ENCODE measurements at regions not wholly inside any gene's neighbourhood (a gene's known extent, or its start where the extent isn't known, plus 50 kb on each side); places are given as distances from the start of the nearest gene placed in this dataset.

DNA sequence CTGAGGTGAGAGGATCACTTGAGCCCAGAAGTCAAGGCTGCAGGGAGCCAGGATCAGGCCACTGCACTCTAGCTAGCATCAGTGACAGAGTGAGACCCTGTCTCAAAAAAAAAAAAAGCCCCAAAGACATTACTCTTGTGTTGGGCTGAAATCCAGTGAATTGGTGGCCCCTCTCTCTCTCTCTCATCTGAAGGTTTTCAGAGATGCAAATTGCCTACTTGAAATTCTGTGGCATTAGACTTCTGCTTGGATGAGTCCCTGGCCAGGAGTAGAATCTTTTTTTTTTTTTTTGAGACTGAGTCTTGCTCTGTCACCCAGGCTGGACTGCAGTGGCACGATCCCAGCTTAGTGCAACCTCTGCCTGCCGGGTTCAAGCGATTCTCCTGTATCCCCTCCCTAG lies 112.0 kb upstream of the ATF7IP start:
- DNase-seq (ENCODE audit: low spot score): no peak

GRCh38 chr12:14254781-14255180 lies 110.7 kb upstream of the ATF7IP start:
- DNase-seq (ENCODE audit: low spot score): no peak

DNA sequence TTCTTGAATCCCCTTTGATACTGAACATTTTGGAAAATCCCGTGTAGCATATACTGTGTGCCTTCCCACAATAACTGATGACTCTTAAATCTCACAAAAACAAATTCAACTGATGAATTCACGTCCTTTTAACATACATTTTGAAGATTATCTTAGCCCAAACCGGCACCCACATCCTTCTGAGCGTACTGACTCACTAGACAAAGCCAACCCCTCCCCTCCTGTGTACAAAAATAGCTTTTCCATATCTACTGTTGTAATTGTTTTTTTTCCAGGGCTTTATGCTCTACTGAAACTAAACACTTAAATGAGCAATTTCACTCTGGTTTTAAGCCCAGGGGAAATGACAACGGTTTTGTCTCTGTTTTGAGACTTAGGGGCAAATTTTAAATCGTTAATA lies 109.4 kb upstream of the ATF7IP start:
- DNase-seq (ENCODE audit: low spot score): peak; percentile 78

DNA sequence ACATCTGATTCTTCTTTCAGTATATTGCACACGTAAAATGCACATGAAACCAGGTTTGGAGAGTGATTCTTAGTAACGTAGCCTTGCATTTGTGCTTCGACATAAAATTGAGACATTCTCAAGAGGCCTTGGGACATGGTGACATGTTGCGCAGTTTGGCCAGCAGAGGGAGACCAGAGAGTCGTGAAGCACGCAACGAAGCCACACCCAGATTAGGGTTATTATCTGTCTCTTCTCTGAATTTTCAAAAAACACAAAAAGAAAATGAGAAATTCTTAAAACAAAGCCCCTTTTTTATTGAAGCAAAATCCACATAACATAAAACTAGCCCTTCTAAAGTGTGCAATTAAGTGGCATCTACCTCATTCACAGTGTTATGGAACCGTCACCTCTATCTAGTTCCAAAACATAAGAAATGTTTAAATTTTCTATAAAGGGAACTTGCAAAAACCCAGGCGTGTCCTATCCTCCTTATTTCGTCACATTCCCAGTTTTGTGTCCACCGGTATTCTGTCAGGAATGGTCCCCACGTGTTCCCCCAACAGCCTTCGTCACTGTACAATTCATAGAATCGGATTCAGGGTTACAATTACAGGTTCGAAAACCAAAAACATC lies 108.8 kb upstream of the ATF7IP start:
- DNase-seq (ENCODE audit: low spot score): peak; percentile 88

DNA sequence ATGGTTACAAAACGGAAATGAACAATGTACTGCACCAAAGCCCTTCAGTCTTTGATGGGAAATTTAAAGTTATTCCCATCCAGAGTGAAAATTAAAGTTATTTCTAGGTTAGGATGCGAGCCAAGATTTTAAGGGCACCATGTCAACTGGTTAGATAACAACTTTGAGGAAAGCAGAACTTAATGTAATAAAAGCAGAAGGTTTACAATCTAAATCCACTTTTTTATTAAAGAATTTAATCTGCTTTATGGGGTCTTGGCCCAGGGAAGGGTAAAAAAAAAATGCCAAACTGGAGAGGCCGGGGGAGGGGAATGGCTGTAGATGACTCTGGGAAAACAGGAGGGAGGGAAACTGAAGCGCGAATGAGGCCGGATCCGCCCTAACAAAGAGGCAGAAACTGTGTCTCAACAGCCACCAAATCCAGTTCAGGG lies 108.2 kb upstream of the ATF7IP start:
- DNase-seq (ENCODE audit: low spot score): no peak

GRCh38 chr12:14257734-14258574 lies 107.5 kb upstream of the ATF7IP start:
- peak; percentile 92 for DNase-seq (ENCODE audit: low spot score)

DNA sequence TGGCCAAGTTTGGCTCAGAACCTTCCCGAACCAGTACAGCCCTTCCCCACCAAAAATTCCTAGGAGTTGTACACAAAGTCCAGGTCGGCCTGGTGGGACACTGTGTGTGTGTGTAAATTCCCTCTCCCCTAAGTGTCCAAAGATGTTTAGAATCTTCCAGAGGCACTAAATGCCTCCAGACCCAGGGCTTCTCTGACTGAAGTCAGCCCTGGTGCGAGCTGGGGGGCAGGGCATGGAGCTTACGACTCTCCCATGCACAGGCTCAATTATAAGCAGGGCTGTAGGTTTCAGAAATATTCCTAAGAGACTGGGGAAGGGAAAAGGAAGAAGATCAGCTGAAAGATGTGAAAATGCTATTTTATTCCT lies 106.9 kb upstream of the ATF7IP start:
- no peak for DNase-seq (ENCODE audit: low spot score)

DNA sequence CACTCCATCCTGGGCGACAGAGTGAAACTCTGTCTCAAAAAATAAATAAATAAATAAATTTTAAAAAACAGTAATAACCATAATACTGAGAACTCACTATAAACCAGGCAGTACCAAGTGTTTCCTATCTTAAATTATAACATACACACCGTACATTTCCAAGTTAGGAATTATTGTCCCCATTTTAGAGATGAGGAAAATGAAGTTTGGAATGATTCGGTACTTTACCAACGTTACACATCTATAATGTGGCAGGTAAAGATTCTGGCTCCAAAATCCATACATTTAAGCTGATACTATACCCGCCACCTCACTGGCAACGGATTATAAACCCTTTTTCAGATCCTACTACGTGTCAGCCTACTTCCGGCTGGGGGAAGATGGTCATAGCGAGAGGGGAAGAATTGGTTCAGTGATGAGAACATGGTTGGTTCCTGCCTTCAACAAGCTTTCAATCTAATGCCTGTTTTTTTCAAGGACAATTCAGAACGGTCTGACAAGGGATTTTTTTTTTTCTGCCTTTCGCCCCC lies 105.9 kb upstream of the ATF7IP start:
- no peak for DNase-seq (ENCODE audit: low spot score)

DNA sequence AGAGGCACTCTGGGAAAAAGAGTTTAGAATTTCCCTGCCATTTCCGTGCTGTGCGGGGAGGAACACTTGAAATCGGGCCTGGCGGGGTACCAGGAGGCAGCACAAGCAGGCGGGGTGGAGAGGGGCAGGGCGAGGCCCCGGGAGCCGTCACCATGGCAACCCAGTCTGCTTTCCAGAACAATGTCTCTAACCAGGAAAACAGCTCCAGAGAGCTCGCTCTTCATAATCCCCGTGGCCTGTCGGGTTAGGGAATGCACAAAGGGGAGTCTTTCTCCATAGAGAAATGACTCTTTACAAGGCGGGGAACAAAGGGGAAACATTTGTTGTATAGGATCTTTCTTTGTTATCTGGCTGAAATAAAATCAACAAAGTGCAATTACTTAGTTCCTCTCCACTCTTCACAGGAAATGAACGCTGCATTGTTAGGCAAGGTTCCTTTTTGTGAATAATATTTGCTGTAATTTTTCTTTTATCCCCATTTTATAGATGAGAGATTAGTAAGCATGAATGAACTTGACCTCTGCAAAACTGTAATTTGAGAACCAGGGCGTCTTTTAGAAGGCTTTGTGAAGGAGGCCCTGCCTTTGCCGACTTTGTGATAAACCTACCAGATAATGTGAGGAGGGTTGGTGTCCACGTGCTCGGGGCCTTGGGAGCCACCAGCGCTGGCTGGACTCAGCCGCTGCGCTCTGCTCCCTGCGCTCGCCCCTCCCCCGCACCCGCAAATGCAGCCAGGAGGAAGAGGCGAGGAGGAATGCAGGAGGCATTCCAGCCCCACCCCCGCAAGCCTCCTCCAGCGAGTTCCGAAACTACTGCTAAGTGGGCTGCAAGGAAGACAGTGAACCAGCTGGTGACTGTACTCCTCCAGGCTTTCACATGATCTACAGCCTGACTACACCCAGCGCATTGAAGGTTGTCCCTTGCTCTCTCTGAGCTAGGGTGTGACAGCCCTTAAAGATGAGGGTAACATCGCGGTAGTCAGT lies 105.2 kb upstream of the ATF7IP start:
- DNase-seq (ENCODE audit: low spot score): no peak

DNA sequence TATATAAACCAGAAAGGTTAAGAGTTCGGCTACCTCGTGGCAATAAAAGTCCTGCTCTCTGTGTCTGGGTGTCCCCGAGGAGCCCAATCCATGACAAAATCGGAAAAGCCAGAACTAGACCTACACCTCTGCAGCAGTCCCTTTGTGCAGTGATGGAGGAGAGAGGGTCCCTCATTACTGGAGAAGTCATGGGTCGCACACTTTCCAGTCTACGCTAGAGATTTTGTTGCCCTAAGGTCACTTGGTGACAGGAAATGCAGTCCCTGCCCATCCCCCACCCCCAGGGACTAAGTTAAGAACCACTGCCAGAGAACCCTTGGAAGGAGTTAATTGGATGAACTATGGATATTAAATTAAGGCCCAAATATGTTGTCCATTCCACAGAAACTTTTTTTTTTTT lies 104.4 kb upstream of the ATF7IP start:
- no peak for DNase-seq (ENCODE audit: low spot score)

- no peak for DNase-seq (ENCODE audit: low spot score)
Observed at GRCh38 chr12:14261861-14262260, 103.6 kb upstream of the ATF7IP start.

DNA sequence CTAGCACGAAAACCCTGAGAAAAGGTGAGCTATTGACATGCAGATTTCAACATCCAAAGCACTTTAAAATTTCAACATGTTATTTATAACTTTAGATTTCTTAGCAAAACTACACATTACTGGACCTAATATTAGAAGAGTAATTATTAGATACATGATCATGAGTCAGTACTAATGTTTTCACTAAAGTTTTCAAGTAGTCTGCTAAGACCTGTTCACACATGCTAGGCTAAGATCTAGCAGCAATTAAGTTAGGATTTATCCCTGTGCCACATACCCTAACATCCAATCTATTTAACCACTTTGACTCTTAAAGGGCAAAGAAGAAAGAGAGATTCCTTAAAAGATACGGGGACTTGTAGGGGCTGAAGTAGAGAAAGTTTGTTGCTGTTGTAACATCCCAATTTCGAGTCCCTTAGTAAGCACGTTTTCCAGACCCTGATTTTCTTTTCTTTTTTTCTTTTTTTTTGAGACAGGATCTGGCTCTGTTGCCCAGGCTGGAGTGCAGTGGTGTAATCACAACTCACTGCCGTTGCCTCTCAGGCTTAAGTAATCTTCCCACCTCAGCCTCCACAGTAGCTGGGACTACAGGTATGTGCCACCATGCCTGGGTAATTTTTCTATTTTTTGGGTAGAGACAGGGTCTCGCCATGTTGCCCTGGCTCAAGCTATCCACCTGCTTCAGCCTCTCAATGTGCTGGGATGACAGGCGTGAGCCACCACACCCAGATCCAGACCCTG lies 102.5 kb upstream of the ATF7IP start:
- DNase-seq (ENCODE audit: low spot score): no peak

DNA sequence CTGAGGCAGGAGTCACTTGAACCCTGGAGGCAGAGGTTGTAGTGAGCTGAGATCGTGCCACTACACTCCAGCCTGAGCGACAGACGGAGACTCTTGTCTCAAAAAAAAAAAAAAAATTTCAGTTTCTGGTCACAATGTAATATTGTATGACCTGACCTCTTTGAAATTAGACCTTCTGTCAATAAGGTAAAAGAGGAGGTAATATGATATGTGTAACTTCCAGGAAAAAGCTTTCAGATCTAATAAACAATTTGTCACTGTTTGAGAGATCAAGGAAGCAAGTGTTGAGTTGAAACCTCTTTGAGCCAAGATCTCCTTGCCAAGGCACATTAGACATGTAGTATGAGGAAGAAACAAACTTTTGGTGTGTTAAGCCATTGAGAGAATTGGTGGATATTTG lies 101.7 kb upstream of the ATF7IP start:
- no peak for DNase-seq (ENCODE audit: low spot score)

DNA sequence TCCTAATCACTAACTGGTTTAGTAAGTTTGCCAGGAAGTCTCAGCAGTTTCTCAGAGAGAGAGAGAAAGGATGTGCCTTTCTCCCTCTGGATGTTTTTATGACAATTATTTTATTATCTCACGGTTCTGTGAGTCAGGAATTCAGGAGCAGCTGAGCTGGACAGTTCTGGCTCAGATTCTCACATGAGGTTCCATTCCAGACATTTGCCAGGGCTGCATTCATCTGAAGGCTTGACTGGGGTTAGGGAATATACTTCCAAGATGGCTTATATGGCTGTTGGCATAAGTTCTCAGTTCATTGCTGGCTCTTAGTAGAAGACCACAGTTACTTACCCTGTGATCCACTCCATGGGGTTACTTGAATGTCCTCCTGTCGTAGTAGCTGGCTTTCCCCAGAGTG lies 101.2 kb upstream of the ATF7IP start:
- DNase-seq (ENCODE audit: low spot score): no peak

- no peak for DNase-seq (ENCODE audit: low spot score)
Observed at GRCh38 chr12:14264778-14265177, 100.7 kb upstream of the ATF7IP start.

DNA sequence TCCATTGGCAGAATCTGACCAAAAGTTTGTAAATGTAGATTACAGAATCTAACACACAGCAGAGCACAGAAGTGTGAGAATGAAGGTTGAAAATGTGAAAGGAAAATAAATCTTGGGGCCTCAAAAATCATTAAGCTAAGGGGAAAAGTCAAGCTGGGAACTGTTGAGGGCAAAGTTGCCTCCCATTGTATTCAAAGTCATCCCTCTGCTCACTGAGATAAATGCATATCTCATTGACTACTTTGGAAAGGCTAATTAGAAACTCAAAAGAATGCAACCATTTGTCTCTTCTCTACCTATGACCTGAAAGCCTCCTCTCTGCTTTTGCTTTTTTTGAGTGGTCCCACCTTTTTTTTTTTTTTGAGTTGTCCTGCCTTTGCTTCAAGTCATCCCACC lies 97.4 kb upstream of the ATF7IP start:
- DNase-seq (ENCODE audit: low spot score): no peak

DNA sequence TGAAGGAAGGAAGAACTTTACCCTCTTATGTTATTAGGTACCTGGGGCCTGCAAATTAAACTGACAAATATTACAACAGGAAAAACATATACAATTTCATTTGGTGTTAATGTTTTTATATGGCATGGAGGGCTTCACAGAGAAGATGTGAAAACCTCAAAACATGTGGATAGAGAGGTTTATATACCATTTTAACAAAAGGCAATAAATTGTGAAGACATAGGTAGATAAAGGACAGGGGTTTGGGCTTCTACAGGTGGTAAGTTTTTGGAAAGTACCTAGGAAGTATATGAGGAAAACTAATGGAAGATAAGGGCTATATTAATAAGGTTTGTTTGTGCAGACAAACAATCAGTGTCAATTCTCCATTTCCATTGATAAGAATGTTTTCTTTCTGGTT lies 95.1 kb upstream of the ATF7IP start:
- DNase-seq (ENCODE audit: low spot score): no peak

DNA sequence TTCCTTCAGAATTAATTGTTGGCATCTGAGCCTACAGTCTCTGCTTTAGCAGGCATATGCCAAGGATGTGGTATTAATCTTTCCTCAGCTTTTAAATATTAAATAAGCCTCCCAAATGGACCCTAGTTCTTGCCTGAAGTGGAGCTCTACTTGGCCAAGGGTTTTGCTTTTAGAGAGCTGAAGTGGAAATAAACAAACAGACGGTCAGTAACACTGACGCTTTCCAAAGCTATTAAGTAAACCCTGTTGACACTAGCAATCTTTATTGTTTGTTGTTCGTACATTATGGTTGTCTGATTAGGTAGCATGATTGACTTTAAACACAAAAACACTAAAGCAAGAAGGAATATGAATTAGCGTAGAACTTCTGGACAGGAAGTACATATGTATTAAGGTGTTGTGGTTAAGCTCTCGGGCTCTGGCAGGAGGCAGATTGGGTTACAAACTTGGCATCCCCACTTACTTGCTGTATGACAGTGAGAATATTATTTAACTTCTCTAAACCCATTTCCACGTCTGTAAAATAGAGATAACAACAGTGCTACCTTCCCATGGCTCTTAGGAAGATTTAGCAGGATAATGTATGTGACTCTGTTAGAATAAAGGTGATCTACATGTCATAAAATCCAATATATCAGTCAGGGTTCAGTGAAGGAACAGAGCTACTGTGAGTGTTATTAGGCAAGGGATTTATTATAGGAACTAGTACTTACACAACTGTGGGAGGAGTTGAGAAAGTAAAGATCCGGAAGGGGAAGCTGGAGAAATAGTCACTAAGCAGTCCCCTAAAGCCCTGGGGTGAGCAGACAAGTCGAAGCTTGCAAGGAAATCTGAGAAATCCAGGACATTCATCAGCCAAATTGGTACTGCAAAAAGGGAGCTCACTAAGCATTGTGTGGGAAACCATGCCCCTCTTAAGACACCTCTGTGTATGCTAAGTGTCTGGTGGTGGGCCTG lies 92.2 kb upstream of the ATF7IP start:
- DNase-seq (ENCODE audit: low spot score): no peak

DNA sequence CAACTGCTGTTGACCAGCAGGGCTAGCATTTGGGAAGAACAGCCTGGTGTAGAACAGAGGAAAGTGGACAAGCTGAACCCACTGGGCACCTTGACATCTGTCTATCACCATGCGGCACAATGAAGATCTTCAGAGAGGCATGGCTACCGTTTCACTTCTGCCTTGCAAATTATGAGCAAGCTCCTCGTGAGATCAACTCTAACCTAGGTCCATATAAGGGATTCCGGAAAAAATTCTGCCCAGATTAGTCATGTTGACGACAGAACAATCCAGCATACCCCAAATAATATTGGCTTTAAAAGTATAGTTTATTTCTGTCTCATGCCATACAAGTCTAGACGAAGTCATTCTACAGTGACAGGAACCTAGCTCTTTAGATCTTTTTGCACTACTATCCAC lies 91.6 kb upstream of the ATF7IP start:
- no peak for DNase-seq (ENCODE audit: low spot score)

GRCh38 chr12:14275111-14275510 lies 90.4 kb upstream of the ATF7IP start:
- DNase-seq (ENCODE audit: low spot score): no peak

- no peak for DNase-seq (ENCODE audit: low spot score)
Observed at GRCh38 chr12:14275886-14276285, 89.6 kb upstream of the ATF7IP start.
